GM12892 (cell line): ENCODE measurements at regions not wholly inside any gene's neighbourhood (a gene's known extent, or its start where the extent isn't known, plus 50 kb on each side); places are given as distances from the start of the nearest gene placed in this dataset.

Source experiments
- POLR2A ChIP-seq: IDR thresholded peaks from 2 replicates; pipeline ENCODE4 v1.6.1; 2011; ENCODE audit warnings: low read depth, low read length, control low read depth
- TAF1 ChIP-seq: IDR thresholded peaks from 2 replicates; pipeline ENCODE4 v1.6.1; 2011; ENCODE audit warnings: low read depth, mild to moderate bottlenecking, control low read depth, low read length, borderline replicate concordance

DNA sequence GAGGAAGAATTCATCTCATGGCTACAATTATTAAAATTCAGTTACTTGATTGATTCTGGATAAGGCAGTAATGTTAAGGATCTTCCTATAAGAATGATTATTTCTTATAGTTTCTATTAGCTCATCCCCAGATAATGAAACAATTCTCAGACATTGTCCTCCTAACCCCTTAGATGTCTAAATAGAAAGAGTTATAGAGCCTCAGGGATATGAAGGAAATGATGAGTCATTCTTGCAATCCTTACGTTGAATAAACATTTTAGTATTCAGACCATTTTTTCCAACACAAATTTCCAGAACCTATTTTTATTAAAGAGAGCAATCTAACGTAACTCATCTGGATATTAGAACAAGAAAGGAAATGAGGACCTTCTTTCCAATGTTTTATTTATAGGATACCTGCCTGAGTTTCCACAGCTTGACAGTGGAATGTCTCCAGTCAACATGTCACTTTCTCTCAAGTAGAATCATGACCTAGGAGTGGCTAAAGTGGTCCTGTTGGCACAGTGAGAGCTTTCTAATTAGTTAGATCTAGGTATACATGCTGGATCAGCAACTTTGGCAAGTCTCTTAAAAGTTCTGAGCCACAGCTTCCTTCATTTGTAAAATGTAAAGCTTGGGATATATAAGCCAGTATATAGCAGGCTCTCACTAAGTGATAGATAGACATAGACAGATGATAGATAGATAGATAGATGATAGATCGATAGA, 88.0 kb upstream of the RAB27B start:
- TF ChIP-seq POLR2A = no peak
- TF ChIP-seq TAF1 = no peak
